CD4-positive, alpha-beta T cell treated with Interleukin-4 for 4 hours (primary cell): ENCODE measurements at regions not wholly inside any gene's neighbourhood (a gene's known extent, or its start where the extent isn't known, plus 50 kb on each side); places are given as distances from the start of the nearest gene placed in this dataset.
"Not testable (repeated sequence)": the region's sequence is repeated elsewhere in the genome, so short reads cannot be mapped to it uniquely, and the experiment has no call there.

Source experiments
- DNase-seq: peaks from one replicate; pipeline ENCODE4 v3.0.0-alpha.2; 2020

- DNase-seq = no peak
Observed at GRCh38 chr6:145548933-145549648, 186.2 kb downstream of the EPM2A start.

GRCh38 chr6:145551164-145551563 lies 184.2 kb downstream of the EPM2A start:
- no peak for DNase-seq

- DNase-seq = no peak
Observed at GRCh38 chr6:145555084-145555483, 180.2 kb downstream of the EPM2A start.

- DNase-seq = no peak
Observed at GRCh38 chr6:145557474-145557873, 177.8 kb downstream of the EPM2A start.

GRCh38 chr6:145559836-145560235 lies 175.5 kb downstream of the EPM2A start:
- DNase-seq = no peak

- DNase-seq = no peak
Observed at GRCh38 chr6:145561095-145562072, 173.9 kb downstream of the EPM2A start.

- no peak for DNase-seq
Observed at GRCh38 chr6:145562771-145563615, 172.3 kb downstream of the EPM2A start.

GRCh38 chr6:145564553-145564952 lies 170.8 kb downstream of the EPM2A start:
- no peak for DNase-seq

- DNase-seq = no peak
Observed at GRCh38 chr6:145567684-145568252, 167.6 kb downstream of the EPM2A start.

GRCh38 chr6:145569140-145569539 lies 166.2 kb downstream of the EPM2A start:
- DNase-seq = no peak

GRCh38 chr6:145570336-145570735 lies 165.0 kb downstream of the EPM2A start:
- DNase-seq = not testable (repeated sequence)

- not testable (repeated sequence) for DNase-seq
Observed at GRCh38 chr6:145574269-145574668, 161.1 kb downstream of the EPM2A start.
